ENCODE measurements at regions not wholly inside any gene's neighbourhood (a gene's known extent, or its start where the extent isn't known, plus 50 kb on each side); places are given as distances from the start of the nearest gene placed in this dataset.
A peak's percentile ranks its signal among the peaks of the same experiment; 100 is the strongest.

DNA sequence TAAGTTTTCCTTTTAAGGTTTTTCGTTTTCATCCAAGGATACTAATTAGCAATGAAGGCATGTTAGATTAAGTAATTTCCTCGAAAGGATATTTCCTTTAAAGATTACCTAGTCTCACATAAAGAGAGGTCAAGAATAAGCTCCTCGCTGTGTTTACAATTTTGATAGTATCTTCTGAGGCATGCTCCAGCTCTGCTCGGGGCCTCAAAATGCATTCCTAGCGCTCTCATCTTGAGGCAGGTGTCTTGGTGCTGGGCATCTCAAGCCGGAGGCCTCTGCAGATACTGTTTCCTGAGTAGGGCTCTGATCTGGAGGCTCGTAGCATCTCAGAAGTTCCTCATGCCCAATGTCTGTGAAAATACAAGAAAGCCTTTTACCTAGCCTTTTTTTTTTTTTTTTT, 128.6 kb upstream of the SNX19 start:
- TF ChIP-seq, protein P1, sequence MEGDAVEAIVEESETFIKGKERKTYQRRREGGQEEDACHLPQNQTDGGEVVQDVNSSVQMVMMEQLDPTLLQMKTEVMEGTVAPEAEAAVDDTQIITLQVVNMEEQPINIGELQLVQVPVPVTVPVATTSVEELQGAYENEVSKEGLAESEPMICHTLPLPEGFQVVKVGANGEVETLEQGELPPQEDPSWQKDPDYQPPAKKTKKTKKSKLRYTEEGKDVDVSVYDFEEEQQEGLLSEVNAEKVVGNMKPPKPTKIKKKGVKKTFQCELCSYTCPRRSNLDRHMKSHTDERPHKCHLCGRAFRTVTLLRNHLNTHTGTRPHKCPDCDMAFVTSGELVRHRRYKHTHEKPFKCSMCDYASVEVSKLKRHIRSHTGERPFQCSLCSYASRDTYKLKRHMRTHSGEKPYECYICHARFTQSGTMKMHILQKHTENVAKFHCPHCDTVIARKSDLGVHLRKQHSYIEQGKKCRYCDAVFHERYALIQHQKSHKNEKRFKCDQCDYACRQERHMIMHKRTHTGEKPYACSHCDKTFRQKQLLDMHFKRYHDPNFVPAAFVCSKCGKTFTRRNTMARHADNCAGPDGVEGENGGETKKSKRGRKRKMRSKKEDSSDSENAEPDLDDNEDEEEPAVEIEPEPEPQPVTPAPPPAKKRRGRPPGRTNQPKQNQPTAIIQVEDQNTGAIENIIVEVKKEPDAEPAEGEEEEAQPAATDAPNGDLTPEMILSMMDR (IDR thresholded peaks at IDR 0.05; ENCODE audit: insufficient read depth, missing control alignments), result no peak
- DNase-seq (ENCODE audit: insufficient read length, low spot score) (no peak), FAIRE-seq (no peak)

DNA sequence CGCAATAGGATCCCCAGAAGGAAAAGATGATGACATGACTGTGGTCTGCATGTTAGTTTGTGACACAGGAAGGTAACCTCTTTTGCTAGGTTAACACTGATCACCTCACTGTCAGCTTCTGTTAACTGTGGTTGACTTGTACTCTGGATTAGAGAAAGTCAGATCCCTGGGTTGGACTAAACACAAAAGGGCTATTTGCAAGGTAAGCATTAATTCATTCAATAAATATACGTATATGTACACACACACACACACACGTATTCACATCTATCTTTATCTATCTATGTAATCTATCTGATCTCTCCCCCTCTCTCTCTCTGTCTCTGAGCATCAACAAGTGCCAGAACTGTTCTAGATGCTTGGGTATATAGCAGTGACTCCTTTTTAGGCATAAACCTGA, 136.1 kb upstream of the SNX19 start:
- TF ChIP-seq, protein P1 (IDR thresholded peaks at IDR 0.05; ENCODE audit: insufficient read depth, missing control alignments), result no peak
- DNase-seq (ENCODE audit: insufficient read length, low spot score), result no peak
- no peak for FAIRE-seq

DNA sequence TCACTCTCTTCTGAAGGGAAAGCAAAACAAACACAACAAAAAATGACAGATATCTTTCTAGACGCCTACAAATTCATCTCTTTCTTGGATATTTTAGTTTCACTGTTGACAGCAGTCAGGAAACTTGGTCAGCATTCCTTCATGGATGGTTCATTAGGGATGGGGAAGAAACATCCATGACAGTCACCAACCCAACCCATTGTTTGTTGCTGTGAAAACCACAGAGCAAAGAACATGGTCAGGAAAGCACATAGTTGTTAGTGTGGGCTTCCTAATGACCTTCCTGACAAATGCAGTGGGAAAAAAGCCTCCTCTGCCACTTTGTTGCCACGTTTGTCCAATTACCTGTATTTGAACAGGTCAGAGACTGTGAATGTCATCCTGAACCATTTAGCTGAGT, 139.8 kb upstream of the SNX19 start:
- DNase-seq (ENCODE audit: insufficient read length, low spot score) (no peak), FAIRE-seq (no peak)
- TF ChIP-seq, protein P1 (IDR thresholded peaks at IDR 0.05; ENCODE audit: insufficient read depth, missing control alignments), result no peak

DNA sequence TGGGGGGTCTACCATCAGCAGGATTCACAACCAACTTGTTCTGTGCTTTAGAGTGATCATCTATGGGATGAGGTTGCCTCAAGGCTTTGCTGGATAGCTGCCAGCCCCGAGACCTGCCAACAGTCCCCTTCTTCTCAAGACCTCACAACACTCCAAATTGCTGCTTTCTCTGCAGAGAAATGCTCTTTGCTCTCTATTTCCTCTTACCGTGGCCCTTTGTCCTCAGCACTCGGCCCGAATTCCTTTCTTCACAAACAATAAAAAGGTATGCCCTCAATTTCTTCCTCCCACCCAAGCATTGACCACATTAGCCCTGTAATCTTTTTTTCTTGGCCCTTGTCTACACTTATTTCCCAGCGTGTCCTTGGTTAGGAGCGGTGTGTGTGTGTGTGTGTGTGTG, 147.4 kb upstream of the SNX19 start:
- DNase-seq (ENCODE audit: insufficient read length, low spot score) (no peak), FAIRE-seq (no peak)
- TF ChIP-seq, protein P1 (IDR thresholded peaks at IDR 0.05; ENCODE audit: insufficient read depth, missing control alignments), result no peak

DNA sequence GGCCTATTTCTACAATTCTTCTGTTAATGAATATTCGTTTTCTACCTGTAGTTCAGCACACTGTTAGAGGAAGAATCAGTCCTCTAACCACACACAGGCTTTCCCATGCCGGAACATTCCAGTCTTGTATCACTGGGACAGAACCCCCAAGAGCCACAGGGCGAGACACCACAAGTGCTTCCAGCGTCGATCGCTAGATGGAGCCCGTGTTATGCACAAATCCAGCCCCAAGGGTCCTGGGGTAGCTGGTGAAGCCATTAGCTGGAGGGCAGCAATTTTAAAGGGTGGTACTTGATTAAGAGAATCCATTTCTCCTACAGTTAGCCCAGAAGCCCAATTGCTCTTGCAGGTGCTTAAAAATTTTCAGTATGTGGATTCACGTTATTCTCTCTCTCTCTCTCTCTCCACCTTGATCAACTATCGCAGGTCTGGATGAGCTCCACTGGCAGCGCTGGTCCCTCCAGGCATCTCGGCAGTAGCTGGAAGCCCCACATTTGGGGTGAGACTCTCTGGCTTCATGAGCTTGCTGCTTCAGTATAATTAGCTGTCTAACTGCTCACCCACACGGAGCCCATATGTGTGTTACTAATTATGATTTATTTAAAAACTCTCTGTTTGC, 148.2 kb upstream of the SNX19 start:
- no peak for FAIRE-seq
- TF ChIP-seq, protein P1 (IDR thresholded peaks at IDR 0.05; ENCODE audit: insufficient read depth, missing control alignments), result peak; percentile 93

DNA sequence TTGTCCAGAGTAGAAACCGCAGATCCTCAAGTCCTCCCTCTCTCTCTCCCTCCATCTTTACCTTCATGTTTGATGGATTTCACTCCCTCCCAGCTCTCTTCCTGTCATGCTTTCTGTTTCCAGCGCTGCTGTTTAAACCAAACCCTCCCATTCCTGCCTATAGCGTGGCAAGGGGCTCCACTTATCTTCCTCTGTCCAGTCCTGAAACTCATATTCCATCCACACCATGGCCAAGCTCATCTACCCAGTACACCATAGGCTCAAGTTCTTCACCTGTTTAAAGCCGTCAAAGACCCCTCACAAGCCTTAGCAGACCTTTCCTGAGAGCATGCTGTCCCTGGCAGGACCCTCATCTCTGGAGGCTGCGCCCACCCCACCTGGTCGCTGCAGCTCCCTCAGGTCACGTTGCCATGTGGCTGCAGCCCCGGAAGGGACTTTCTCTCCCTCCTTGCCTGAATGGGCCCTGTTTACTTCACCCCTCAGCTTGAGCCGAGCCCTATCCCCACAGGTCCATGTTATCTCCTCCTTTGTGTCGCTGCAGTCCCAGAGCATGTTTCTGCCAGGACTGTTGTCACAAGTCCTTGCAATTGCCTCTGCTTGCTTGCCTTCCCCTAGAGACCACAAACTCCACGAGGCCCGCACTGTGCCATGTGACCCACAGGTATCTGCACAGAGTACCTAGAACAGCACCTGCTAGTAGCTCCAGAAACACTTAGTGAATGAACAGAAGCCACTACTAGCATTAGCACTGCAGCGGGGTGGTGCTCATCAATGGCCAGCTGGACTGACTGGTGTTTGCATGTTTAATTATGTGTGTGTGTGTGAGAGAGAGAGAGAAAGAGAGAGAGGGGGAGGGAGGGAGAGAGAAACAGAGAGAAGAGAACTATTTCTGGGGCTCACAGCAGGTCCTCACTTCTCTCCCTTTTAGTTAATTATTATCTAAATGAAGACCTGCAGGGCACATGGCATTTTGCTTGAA, 149.4 kb upstream of the SNX19 start:
- FAIRE-seq (no peak), DNase-seq (ENCODE audit: insufficient read length, low spot score) (no peak)
- TF ChIP-seq, protein P1 (IDR thresholded peaks at IDR 0.05; ENCODE audit: insufficient read depth, missing control alignments), result no peak

More for the DNA sequence above, 148.2 kb upstream of the SNX19 start:
- DNase-seq (ENCODE audit: insufficient read length, low spot score), result peak; percentile 47

DNA sequence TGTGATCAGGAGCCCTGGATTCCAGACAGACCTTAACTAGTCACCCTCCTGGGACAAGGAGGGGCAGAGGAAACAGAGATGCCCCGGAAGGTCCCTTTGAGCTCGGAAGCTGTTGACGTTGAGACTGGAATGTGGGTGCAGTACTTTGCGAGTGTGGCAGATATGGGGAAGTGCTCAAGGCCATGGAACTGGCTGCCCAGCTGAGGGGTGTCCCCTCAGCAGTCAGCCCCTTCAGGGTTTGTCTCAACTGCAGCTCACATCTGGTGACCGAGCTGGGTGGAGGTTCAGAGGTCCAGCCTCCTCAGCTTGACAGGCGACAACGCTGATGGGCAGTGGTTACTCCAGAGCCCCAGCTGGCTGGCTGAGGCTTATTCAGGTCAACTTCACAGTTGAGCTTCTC, 150.3 kb upstream of the SNX19 start:
- TF ChIP-seq, protein P1 (IDR thresholded peaks at IDR 0.05; ENCODE audit: insufficient read depth, missing control alignments), result no peak
- DNase-seq (ENCODE audit: insufficient read length, low spot score), result no peak
- FAIRE-seq, result no peak

Measured in D721Med (cell line).